ENCODE measurements at regions not wholly inside any gene's neighbourhood (a gene's known extent, or its start where the extent isn't known, plus 50 kb on each side); places are given as distances from the start of the nearest gene placed in this dataset.

DNA sequence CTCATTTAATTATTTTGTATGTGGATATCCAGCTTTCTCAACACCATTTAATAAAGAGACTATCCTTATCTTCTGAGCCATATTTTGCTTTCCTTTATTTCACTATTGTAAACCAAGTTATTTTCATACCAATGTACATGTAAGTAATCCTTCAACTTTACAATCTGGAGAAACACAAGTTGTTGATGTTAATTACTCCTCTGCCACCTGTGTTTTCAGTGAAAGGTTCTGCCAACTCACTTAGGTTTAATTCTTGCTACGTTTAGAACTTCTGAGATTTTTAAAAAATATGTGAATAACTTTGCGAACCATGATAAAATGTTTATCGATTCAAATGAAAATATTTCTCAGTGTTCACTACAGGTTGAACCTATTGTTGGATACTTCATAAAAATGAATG lies 244.4 kb downstream of the CDH7 start:
- H3K4me3 ChIP-seq (ENCODE audit: low read depth, low read length) = no peak overlapping the region
- TF ChIP-seq, protein P1, sequence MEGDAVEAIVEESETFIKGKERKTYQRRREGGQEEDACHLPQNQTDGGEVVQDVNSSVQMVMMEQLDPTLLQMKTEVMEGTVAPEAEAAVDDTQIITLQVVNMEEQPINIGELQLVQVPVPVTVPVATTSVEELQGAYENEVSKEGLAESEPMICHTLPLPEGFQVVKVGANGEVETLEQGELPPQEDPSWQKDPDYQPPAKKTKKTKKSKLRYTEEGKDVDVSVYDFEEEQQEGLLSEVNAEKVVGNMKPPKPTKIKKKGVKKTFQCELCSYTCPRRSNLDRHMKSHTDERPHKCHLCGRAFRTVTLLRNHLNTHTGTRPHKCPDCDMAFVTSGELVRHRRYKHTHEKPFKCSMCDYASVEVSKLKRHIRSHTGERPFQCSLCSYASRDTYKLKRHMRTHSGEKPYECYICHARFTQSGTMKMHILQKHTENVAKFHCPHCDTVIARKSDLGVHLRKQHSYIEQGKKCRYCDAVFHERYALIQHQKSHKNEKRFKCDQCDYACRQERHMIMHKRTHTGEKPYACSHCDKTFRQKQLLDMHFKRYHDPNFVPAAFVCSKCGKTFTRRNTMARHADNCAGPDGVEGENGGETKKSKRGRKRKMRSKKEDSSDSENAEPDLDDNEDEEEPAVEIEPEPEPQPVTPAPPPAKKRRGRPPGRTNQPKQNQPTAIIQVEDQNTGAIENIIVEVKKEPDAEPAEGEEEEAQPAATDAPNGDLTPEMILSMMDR (IDR thresholded peaks at IDR 0.05; ENCODE audit: insufficient read depth, low read depth, low read length, missing control alignments) = no peak
- DNase-seq (ENCODE audit: low read depth) = no peak

DNA sequence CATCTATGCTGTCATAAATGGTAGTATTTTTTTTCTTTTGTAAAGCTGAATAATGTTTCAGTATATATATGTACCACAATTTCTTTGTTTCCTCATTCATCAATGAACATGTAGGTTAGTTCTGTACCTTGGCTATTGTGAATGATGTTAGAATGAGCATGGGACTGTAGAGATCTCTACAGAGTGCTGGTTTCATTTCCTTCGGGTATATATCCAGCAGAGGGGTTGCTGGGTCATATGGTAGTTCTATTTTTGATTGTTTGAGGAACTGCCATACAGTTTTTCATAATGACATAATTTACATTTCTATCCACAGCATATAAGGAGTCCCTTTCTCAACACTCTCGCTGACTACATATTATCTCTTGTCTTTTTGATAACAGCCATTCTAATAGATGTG lies 243.5 kb downstream of the CDH7 start:
- no peak for DNase-seq (ENCODE audit: low read depth)
- TF ChIP-seq, protein P1 (IDR thresholded peaks at IDR 0.05; ENCODE audit: insufficient read depth, low read depth, low read length, missing control alignments) = no peak
- no peak overlapping the region for H3K4me3 ChIP-seq (ENCODE audit: low read depth, low read length)

DNA sequence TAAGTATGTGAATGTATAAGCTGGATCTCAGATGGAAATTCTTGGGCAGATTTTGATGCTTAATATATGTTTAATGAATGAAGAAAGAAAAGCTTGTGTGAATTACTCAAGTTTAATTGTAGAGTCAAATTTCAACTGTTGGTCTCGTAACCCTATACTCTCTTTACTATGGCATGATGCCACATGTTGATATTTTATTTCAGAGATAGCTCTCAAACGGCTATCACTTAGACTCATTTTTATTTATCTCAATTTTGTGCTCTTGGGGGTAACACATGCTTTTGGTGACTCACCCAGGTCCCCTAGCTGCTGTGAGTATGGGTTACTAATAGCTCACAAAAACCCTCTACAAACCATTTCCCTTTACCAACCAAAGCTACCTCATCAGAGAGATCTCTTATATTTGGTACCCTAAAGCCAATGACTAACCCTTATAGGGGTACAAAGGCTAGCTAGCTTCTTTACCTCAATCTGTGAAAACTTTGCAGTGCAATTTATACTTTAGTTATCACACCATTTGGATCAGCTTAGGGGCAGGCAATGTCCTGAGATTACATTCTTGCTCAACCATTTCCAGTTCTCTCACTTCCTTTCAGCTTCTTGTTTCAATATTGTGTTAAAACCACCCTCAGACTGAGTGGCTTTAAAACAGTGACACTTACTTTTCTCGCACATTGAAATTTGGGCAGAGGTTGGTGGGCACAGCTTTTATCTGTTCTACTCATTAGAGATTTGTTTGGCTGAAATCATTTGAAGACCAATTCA lies 240.3 kb downstream of the CDH7 start:
- no peak for DNase-seq (ENCODE audit: low read depth)
- H3K4me3 ChIP-seq (ENCODE audit: low read depth, low read length) = no peak overlapping the region
- TF ChIP-seq, protein P1 (IDR thresholded peaks at IDR 0.05; ENCODE audit: insufficient read depth, low read depth, low read length, missing control alignments) = no peak

DNA sequence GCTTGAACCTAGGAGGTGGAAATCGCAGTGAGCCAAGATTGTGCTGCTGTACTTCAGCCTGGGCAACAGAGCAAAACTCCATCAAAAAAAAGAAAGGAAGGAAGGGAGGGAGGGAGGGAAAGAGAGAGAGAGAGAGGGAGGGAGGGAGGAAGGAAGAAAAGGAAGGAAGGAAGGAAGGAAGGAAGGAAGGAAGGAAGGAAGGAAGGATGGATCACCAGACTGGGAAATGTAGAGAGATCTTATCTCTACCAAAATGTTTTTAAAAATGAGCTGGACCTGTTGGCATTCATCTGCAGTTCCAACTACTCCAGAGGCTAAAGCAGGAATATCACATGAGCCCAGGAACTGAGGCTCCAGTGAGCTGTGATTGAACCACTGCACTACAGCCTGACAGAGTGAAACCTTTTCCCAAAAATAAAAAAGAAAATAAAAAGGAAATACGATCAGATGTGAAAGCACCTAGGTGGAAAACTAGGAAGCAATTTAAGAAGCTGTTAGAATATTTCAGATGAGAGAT lies 239.4 kb downstream of the CDH7 start:
- no peak for DNase-seq (ENCODE audit: low read depth)
- H3K4me3 ChIP-seq (ENCODE audit: low read depth, low read length) = no peak overlapping the region
- TF ChIP-seq, protein P1 (IDR thresholded peaks at IDR 0.05; ENCODE audit: insufficient read depth, low read depth, low read length, missing control alignments) = no peak

DNA sequence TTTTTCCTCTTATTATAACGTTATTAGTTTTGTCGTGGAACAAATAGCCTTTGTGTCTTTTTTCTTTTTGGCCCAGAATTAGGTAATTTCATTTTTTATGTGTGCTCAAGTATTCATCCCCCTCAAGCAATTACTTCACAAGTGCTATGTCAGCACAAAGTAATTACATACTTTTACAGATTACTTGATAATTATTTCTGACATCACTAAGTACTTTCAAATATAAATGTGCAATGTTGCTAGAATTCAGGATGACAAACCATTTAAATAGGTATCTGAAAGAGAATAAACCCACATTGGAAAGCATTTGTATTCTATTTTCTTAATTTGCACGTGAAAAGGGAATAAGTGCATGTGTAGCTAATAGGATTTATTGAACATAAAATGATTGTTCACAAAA lies 238.2 kb downstream of the CDH7 start:
- DNase-seq (ENCODE audit: low read depth) = no peak
- H3K4me3 ChIP-seq (ENCODE audit: low read depth, low read length) = no peak overlapping the region
- TF ChIP-seq, protein P1 (IDR thresholded peaks at IDR 0.05; ENCODE audit: insufficient read depth, low read depth, low read length, missing control alignments) = no peak

DNA sequence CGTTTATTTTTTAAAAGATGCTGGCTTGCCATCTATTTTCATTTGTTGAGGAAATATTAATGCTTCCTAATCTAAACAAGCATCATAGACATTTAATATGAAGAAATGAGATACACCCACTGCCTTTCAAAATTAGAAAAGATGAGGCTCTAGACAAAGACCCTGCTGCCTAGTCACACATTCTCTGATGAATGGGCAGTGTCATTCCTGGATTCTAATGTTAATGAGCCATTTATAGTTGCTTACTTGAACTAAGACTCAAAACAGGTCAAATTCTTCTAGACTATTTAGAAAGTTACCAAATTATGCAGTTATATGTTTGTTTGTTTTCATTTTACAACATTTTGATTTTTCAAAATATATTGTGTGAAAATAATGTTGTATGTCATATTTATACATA lies 237.6 kb downstream of the CDH7 start:
- TF ChIP-seq, protein P1 (IDR thresholded peaks at IDR 0.05; ENCODE audit: insufficient read depth, low read depth, low read length, missing control alignments) = no peak
- H3K4me3 ChIP-seq (ENCODE audit: low read depth, low read length) = no peak overlapping the region
- DNase-seq (ENCODE audit: low read depth) = no peak

DNA sequence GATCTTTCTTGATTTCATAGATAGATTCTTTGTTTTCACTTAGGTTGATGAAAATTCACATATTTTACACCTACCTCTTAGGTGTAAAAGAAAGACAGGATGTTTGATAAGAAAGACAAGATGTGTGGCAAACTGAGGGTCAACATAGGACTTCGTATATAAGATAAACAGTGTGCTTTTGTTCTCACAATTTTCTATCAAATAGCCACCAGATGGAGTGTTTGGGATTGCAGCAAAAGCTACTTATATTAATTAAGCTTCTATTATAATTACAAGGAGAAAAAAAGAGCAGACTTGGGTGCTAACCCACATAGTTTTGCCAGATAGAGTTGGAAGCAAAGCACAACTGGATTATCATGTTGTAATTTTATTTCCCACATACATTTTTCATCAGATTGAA lies 232.9 kb downstream of the CDH7 start:
- DNase-seq (ENCODE audit: low read depth) = no peak
- TF ChIP-seq, protein P1 (IDR thresholded peaks at IDR 0.05; ENCODE audit: insufficient read depth, low read depth, low read length, missing control alignments) = no peak
- H3K4me3 ChIP-seq (ENCODE audit: low read depth, low read length) = no peak overlapping the region

All from GM12865 (cell line).